ENCODE measurements at regions not wholly inside any gene's neighbourhood (a gene's known extent, or its start where the extent isn't known, plus 50 kb on each side); places are given as distances from the start of the nearest gene placed in this dataset.
"Not testable (repeated sequence)": the region's sequence is repeated elsewhere in the genome, so short reads cannot be mapped to it uniquely, and the experiment has no call there.

DNA sequence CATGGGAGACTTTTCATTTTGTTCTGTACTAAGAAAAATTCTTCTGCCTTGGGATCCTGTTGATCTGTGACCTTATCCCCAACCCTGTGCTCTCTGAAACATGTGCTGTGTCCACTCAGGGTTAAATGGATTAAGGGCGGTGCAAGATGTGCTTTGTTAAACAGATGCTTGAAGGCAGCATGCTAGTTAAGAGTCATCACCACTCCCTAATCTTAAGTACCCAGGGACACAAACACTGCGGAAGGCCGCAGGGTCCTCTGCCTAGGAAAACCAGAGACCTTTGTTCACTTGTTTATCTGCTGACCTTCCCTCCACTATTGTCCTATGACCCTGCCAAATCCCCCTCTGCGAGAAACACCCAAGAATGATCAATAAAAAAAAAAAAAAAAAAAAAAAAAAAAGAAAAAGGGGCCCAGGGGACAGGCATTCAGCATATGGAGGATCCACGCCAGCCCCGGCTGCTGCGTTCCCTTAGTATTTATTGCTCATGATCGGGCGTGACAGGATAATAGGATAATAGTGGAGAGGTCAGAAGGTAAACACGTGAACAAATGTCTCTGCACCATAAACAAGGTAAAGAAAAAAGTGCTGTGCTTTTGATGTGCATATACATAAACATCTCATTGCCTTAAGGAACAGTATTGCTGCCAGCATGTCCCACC is 113.7 kb upstream of the ZNF92 start:
- DNase-seq (ENCODE audit: extremely low read depth, low read depth), result not testable (repeated sequence)

DNA sequence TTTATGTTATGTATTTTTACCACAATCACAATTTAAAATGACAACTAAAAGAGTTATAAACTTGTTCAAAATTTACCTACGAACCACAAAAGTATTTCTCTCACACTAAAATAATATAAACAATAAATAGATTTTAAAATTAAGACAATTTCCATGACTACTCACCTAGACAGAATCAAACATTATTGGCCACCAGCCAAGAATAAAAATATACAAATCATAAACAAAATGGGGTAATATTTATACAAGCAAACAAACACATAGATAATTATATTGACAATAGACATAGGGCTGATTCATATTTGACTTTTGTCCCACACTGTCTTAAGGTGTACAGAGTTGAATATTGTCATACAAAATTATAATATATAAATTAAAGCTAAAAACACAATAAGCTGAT is 119.6 kb upstream of the ZNF92 start:
- DNase-seq (ENCODE audit: extremely low read depth, low read depth), result no peak

DNA sequence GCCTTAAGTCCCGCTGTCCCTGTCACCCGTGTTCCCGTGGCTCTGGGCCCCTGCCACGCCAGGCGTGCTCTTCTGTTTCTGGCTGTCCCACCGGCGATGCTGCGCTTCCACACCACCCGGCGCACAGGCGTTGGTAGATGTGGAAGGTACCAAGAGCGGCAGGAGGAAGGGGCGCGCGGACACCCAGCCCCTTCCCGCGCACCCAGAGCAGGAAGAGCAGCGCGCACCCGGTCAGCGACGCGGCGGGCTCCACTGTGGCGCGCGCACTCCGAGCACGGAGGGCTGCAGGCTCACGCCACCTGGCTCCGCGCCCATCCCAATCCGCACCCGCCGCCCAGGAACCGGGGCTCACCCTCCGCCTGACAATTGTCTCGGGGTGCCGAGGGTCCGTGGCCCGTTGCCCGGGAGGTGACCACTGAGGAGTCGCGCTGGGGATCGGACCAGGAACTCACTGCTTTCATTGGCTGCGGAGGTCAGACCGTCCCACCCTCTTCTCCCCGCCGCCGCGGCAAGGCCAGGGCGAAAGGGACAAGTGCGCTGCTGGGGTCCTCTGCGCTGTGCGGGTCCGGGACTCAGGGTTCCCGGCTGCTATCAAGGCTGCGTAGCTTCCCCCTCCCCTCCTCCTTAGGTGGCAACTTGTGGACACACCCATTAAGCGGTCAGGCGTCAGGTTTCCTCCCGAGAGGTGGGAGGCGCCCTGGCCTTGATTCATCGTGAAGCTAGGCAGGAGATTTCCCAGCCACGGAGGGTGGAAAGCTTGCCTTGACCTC is 121.6 kb upstream of the ZNF92 start:
- DNase-seq (ENCODE audit: extremely low read depth, low read depth), result peak; percentile 56

DNA sequence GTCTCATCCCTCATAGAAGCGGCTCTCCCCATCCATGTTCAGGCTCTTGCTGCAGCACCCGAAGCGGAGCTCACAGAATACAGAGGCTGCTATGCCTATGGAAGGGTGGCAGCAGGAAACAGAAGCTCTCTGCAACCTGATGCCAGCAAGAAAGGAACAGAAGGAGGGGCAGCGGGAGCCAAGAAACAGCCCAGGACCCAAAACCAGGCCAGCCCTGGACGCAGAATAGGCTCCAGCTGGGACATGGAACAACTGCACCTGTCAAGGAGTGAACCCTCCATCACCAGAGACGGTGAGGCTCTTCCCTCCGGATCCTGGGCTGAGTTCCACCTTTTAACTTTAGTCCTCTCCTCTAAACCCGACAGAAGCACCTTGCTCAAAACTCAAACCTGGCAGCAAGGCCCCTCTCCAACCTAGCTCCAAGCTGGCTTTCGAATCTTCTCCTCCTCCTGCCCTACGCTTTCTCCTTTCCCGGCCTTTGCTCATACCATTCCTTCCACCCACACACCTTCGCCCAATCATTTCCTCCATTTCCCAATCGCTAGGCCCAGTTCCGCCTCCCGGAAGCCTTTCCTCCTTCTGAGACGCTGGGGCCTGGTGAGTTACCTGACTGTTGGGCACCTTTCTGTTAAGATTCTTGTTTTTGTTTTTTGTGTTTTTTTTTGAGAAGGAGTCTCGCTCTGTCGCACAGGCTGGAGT is 122.8 kb upstream of the ZNF92 start:
- DNase-seq (ENCODE audit: extremely low read depth, low read depth), result no peak

DNA sequence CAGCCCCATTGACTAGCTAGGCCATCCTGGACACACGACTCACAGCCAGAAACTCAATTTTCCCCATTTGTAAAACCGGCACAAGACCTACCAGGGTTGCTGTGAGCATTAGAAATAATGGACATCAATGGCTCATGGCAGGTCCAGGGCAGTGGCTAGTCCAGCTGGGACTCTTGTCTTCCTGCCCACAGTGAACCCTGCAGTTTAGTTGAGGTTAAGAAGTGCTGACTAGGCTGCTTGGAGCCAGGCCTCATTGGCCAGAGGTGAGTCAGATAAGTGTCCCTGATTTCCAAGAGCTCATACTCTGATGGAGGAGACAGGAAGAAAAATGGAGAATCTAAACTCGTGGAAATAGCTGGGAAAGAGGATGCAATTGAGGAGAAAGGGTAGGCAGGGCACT is 123.4 kb upstream of the ZNF92 start:
- DNase-seq (ENCODE audit: extremely low read depth, low read depth), result no peak

DNA sequence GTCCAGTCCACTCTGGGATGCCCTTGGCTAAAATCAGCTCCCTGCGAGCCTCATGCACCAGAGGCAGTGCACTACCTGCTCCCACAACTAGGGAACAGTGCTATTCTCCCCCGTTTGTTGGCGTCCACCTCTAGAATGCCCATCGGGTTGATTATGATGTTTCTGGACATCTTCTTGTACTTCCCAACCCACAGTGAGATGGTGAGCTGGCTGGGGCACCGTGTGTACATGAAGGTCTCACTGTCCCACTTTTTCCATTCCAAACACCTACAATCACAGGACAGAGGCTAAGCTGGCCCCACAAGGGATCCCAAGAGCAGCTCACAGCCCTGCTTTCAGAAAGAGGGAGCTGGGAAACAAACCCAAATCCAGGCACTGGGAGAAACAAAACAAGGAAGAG is 126.2 kb upstream of the ZNF92 start:
- no peak for DNase-seq (ENCODE audit: extremely low read depth, low read depth)

DNA sequence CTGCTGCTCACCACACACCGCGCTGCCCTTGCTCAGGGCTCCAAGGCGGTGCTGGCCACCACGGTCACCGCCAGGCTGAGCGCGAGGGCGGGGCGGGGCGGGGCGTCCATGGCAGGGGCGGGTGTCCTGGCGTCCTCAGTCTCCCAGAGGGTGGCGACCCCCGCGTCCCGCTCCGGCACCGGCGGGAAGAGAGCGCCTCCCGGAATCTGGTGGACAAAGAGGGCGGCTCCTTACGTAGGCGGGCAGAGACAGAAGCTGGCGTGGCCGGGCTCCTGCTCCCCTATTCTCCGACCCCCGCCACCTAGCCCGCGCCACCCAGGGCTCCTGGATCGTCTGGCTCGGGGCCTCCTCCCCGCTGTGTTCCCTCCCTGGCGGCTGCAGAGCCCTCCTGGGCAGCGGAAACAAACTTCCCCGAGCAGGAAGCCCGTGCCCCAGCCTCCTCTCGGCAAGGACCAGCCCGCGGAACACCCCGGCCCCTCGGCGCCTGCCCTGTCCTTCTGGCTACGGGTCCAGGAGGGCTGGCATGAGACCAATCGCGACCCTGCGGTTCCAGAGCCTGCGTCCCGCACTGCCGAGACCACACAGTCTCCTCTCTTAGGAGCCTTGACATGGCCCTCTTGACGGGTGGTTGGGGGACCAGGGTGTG is 133.8 kb upstream of the ZNF92 start:
- DNase-seq (ENCODE audit: extremely low read depth, low read depth), result peak; percentile 33

DNA sequence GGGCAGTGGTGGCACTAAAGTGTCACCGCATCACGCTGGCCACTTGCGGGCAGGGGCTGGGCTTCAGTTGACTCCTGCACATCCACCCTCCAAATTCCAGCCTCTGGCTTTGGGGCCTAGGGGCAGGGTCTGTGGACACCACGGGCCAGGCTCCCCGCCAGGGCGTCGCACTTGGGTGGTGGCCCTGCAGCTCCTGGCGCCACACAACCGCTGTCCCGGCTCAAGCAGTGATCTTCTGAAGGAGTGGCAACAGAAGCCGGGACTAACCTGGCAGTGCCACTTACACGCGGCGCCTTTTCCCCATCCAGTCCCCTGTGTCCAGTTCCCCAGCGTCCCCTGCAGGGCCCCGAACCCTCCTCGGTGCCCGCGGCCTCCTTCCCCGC is 134.3 kb upstream of the ZNF92 start:
- DNase-seq (ENCODE audit: extremely low read depth, low read depth), result no peak

DNA sequence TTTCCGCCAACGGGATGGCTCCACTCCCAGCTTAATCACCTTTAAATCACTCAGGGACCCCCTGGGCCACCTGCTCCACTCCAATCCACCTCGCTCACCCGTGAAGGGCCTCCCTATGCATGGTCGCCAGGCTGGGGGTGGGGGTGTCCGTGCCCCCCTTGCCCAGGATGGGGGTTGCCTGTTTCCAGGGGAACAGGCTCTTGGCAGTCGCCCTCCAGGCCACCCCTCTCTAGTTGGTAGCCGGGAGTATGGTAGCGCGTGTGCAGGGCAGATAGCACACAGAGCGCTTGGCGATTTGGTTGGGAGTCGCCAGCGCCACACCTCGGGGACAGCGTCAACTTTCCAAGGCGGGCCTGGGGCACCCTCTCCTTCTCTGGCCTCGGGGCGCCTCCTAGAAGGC is 134.9 kb upstream of the ZNF92 start:
- no peak for DNase-seq (ENCODE audit: extremely low read depth, low read depth)

DNA sequence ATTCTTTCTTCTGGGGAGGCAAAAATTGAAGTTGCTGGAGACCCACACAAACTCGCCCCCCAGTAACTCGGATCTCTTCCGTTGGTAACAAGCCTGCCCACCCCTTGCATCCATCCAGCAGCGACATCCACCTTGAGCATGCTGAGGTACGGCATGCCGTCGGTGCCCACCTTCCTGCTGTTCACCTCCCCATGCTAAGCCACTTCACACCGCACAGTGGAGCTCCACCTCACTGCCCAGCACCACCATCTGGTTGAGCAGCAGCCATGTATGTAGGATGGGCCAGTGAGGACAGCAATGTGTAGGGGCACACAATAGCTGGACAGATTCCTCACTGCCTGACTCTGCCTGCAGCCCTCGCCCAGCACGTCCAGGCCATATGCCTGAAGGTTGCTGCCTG is 138.1 kb upstream of the ZNF92 start:
- no peak for DNase-seq (ENCODE audit: extremely low read depth, low read depth)

DNA sequence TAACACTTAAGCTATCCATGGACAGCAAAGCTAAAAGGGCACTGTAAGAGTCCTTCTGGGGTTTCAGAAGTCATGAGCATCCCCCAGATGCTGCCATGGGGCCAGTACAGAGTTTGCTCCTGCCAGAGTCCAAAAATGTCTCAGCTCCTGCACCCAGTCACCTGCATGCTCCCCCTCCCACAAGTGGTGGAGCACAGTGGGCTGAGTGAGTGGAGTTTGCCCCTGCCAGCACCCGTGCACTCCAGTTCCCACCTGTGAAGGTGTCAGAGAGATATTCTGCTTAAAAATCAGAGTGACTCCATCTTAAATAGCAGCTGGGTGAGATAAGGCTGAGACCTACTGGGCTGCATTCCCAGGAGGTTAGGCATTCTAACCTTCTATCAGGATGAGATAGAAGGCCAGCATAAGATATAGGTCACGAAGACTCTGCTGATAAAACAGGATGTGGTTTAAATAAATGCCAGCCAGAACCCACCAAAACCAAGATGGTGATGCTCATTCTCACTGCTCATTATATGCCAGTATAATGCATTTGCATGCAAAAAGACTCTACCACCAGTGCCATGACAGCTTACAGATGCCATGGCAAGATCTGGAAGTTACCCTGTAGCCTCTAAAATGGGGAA is 140.1 kb upstream of the ZNF92 start:
- DNase-seq (ENCODE audit: extremely low read depth, low read depth), result no peak

DNA sequence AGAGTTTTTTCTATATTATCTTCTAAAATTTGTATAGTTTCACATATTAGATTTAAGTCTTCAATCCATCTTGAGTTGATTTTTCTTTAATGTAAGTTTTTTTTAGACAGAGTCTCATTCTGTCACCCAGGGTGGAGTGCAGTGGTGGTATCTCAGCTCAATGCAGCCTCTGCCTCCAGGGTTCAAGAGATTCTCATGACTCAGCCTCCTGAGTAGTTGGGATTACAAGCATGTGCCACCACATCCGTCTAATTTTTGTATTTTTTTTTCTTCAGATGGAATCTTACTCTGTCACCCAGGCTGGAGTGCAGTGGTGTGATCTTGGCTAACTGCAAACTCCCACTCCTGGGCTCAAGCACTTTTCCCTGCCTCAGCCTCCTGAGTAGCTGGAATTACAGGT is 143.4 kb upstream of the ZNF92 start:
- DNase-seq (ENCODE audit: extremely low read depth, low read depth), result no peak

DNA sequence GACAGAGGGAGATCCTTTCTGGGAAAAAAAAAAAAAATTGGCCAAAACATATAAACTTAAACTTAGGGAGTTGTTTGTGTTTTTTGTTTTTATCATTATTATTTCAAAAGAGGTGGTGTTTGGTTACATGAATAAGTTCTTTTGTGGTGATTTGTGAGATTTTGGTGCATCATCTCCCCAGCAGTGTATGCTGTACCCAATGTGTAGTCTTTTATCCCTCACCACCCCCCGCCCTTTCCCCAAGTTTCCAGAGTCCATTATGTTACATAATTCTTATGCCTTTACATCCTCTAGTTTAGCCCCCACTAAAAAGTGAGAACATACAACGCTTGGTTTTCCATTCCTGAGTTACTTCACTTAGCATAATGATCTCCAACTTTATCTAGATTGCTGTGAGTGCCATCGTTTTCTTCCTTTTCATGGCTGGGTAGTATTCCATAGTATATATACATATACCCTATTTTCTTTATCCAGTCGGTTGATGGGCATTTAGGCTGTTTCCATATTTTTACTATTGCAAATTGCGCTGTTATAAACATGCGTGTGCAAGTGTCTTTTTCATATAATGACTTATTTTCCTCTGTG is 148.1 kb upstream of the ZNF92 start:
- no peak for DNase-seq (ENCODE audit: extremely low read depth, low read depth)

DNA sequence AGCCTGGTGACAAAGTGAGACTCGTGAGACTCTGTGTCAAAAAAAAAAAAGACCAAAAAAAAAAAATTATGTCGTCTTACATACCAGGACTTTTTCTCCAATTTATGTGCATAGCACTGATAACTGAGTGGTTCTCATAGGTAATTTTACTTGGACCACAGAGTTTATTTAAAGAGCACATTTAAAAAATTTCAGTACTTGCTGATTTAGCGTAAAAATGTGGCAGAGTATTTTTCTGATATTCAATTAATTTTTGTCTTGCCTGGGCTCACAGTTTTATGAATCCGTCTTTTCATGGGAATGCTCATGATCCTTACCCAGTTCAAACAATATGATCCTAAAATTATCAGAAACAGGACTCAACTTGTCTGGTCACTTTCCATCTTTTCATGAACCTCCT is 151.0 kb upstream of the ZNF92 start:
- no peak for DNase-seq (ENCODE audit: extremely low read depth, low read depth)

DNA sequence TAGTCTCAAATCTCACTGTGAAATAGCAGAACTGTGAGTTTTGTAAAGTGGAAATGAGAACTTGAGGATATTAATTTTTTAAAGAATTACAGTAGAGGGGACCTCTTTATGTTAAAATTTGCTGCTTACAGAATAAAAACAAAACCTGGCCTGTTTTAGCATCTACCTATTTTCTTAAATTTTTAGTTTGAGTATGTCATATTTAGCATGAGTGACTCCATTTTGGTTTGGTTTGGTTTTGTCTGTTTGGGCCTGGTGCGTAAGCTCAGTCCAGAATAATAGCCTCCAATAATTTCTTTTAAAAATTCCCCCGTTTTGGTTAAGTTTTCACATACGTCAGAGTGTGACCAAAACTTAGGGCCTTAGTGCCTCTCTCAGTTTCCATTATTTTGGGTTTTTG is 152.0 kb upstream of the ZNF92 start:
- no peak for DNase-seq (ENCODE audit: extremely low read depth, low read depth)

DNA sequence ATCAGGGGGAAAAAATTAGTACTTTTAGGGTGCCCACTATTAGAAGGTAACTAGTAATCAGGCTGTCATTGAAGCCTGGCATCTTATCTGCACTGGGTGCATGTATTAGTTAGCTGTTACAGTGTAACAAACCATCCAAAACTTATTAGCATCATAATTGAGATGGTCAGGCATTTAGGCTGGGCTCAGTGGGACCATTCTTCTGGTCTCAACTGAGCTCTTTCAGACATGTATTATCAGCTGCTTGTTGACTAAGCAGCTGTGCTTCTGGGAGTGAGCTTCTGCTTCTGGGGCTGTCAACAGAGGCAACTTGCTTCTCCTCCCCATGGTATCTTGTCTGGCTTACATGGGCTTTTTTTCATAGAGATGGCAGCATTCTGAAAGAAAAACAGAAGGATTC is 154.0 kb upstream of the ZNF92 start:
- DNase-seq (ENCODE audit: extremely low read depth, low read depth), result no peak

DNA sequence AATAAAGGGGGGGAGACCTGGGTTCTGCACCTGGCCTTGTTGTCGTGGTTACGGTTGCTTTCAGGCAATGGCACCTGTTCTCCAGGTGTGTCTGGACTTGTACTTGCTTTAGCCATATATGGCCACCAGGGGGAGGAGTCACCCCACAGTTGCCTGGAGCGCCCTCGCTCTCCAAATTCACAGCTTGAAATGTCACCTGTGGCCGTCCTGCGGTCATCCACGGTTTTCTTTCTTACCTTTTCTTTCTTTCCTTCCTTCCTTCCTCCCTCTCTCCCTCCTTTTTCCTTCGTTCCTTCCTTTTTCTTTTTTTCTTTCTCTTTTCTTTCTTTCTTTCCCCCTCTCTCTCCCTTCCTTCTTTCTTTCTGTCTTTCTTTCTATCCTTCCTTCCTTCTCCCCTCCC is 157.2 kb upstream of the ZNF92 start:
- peak; percentile 57 for DNase-seq (ENCODE audit: extremely low read depth, low read depth)

DNA sequence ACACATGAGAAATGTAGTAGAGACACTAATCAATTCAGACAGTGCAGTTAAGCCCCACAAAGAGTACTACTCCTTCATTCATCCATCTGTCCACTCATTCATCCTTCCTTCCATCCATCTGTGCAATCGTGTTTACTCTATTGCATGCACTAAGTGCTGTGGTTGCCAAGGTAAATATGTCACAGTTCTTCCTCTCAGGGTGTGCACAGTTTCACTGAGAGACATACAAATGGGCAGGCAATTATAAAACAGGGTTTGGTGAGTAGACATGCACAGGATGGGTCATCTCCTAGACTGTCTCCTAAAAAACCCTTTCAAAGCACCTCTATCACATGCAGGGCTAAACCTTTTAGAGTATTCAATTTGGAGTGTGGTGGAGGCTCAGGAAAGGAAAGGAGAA is 160.4 kb upstream of the ZNF92 start:
- not testable (repeated sequence) for DNase-seq (ENCODE audit: extremely low read depth, low read depth)

DNA sequence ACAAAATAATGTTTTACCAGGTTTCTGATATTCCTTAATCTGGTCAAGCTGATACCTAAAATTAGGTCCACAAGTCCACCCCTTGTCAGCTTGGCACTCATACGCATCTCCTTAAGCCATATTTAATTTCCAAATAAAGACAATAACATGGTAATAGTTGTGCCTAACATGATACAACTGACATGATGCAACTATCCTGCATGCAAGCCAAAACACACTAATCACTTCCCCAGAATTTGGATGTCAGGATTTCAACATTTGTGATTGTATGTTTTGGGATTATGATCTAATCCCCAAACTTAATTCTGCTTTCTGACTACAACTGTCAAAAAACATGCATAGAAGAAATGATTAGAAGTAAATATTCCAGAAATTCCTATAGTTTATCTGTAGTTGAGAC is 174.4 kb upstream of the ZNF92 start:
- not testable (repeated sequence) for DNase-seq (ENCODE audit: extremely low read depth, low read depth)

DNA sequence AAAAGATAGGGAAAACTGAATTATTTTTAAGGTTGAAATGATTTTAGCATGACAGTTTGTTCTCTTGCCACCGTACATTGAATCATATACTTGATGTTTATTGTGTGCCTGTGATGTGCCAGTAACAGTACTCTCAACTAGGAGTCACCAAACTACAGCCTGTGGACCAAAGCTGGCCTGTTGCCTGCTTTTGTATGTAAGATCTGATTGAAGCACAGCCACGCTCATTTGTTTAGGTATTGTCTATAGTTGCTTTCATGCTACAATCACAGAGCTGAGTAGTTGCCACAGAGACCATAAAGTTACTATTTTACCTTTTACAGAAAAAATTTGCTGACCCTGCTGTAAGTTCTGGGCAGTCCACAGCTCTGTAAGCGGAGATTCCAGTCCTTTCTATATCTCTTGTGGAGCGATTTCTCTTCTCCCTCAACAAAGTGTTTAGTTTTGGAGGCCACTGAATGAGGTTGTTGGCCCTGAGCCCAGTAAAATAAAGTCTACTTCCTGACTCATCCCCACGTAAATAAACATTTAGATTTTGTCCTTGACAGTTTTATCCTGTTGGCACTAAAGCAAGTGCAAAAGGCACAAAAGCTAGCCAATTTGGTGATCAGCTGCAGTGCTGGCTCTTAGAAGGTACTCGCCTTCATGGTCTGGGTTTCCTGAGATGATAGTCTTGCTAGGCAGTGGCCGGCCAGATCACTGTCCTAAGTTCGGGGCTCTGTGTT is 180.2 kb upstream of the ZNF92 start:
- DNase-seq (ENCODE audit: extremely low read depth, low read depth), result not testable (repeated sequence)
